ENCODE measurements at regions not wholly inside any gene's neighbourhood (a gene's known extent, or its start where the extent isn't known, plus 50 kb on each side); places are given as distances from the start of the nearest gene placed in this dataset.

- no peak for TF ChIP-seq TAF1 (IDR thresholded peaks at IDR 0.05; ENCODE audit: borderline replicate concordance, low read depth, low read length)
- TF ChIP-seq POLR2AphosphoS5 (IDR thresholded peaks at IDR 0.05; ENCODE audit: low read depth, low read length): no peak
- TF ChIP-seq POLR2A (IDR thresholded peaks at IDR 0.05; ENCODE audit: low read depth, low read length): no peak
Measured at GRCh38 chr13:106297283-106297682, 238.2 kb downstream of the EFNB2 start.

Measured in GM12892 (cell line).